Caco-2 (cell line): ENCODE measurements at regions not wholly inside any gene's neighbourhood (a gene's known extent, or its start where the extent isn't known, plus 50 kb on each side); places are given as distances from the start of the nearest gene placed in this dataset.

Experiments
- BruUV-seq: library from RNA; stranded (reverse); fragments of 400-500 nt; replicated peaks from 2 replicates; lab custom pipeline; 2021; lab: Mats Ljungman, UMichigan
- CTCF ChIA-PET: fragments of 300-600 bp; sonication (Branson Sonifier 250); formaldehyde crosslinking; loops from one replicate; lab custom pipeline; 2022; ENCODE audit warnings: antibody characterized with exemption; lab: Charles Lee
- POLR2A ChIA-PET: fragments of 300-600 bp; sonication (Branson Sonifier 250); formaldehyde crosslinking; loops from one replicate; lab custom pipeline; 2022; ENCODE audit warnings: antibody characterized with exemption; lab: Charles Lee
- DNase-seq, 2 experiments: peaks; one replicate each; pipeline versions ENCODE4 v3.0.0 to v3.0.0-alpha.2; 2020 to 2022
- H3K27me3 ChIP-seq: replicated peaks from 2 replicates; pipeline ENCODE4 v1.6.0; 2011; ENCODE audit warnings: low read length; ENCODE audit not compliant: control insufficient read depth, insufficient read depth
- H3K36me3 ChIP-seq: 2 replicates; pipeline ENCODE4 v1.5.1; 2011; ENCODE audit warnings: low read length; ENCODE audit not compliant: control insufficient read depth, insufficient read depth
- H3K4me1 ChIP-seq: fragments of 250-450 bp; sonication (Bioruptor Pico); 2 replicates; pipeline ENCODE4 v1.5.1; 2020; ENCODE audit warnings: mild to moderate bottlenecking
- H3K4me3 ChIP-seq: 2 replicates; pipeline ENCODE4 v1.5.1; 2011; ENCODE audit warnings: low read depth, mild to moderate bottlenecking, control low read depth, low read length
- H3K9me3 ChIP-seq: fragments of 250-450 bp; sonication (Bioruptor Pico); 2 replicates; pipeline ENCODE4 v1.5.1; 2020; ENCODE audit warnings: mild to moderate bottlenecking, moderate library complexity
- H3K27ac Mint-ChIP-seq: one replicate; pipeline ENCODE4 v1.8.0; 2022; ENCODE audit warnings: mixed read lengths; ENCODE audit not compliant: unreplicated experiment
- H3K27me3 Mint-ChIP-seq: one replicate; pipeline ENCODE4 v1.8.0; 2022; ENCODE audit warnings: mixed read lengths; ENCODE audit not compliant: insufficient read depth, unreplicated experiment
- H3K36me3 Mint-ChIP-seq: one replicate; pipeline ENCODE4 v1.8.0; 2022; ENCODE audit warnings: mild to moderate bottlenecking, mixed read lengths; ENCODE audit not compliant: insufficient read depth, unreplicated experiment
- H3K4me1 Mint-ChIP-seq: one replicate; pipeline ENCODE4 v1.8.0; 2022; ENCODE audit warnings: low read depth, mixed read lengths; ENCODE audit not compliant: unreplicated experiment
- H3K4me3 Mint-ChIP-seq: one replicate; pipeline ENCODE4 v1.8.0; 2022; ENCODE audit warnings: mild to moderate bottlenecking, moderate library complexity, mixed read lengths; ENCODE audit not compliant: unreplicated experiment
- H3K9me3 Mint-ChIP-seq: one replicate; pipeline ENCODE4 v1.8.0; 2022; ENCODE audit warnings: mixed read lengths; ENCODE audit not compliant: unreplicated experiment
- CTCF ChIP-seq, 2 experiments: fragments of 200-600 bp in 1 of 2; IDR thresholded peaks; 1 replicate in 1 of 2; 2 replicates in 1 of 2; pipeline versions ENCODE4 v1.5.1 to v1.8.0; 2011 to 2022; ENCODE audit warnings: antibody characterized with exemption in 1 of 2, control low read depth in 1 of 2, inconsistent platforms in 1 of 2, low read depth in 1 of 2, low read length in 1 of 2, mild to moderate bottlenecking in 1 of 2, moderate library complexity in 1 of 2; ENCODE audit not compliant: insufficient read depth in 1 of 2, severe bottlenecking in 1 of 2, unreplicated experiment in 1 of 2
- intact Hi-C: fragments of 100-400 bp; cut with micrococcal nuclease; formaldehyde crosslinking; loops from one replicate; pipeline ENCODE4 v1.10.0; 2022; ENCODE audit not compliant: unreplicated experiment

GRCh38 chr2:81084101-81084500, 779.5 kb upstream of the LRRTM1 start:
- H3K27me3 ChIP-seq: no peaks in the 10 kb centered on the region
- peaks cover 3% of the 10 kb centered on the region for H3K27me3 Mint-ChIP-seq
- no peaks in the 10 kb centered on the region for H3K4me1 Mint-ChIP-seq
- no peak overlapping the region for H3K4me3 ChIP-seq
- intact Hi-C loops: no loop called here
- no peak overlapping the region for H3K4me3 Mint-ChIP-seq
- no peaks in the 10 kb centered on the region for H3K9me3 Mint-ChIP-seq
- BruUV-seq: no TSS peak
- H3K36me3 Mint-ChIP-seq: no peaks in the 10 kb centered on the region
- no peak for TF ChIP-seq CTCF (IDR thresholded peaks at IDR 0.05; ENCODE audit: insufficient read depth in 1 of 2, low read depth in 1 of 2, low read length in 1 of 2, severe bottlenecking in 1 of 2, unreplicated experiment in 1 of 2)
- POLR2A ChIA-PET: no interaction called here
- no peaks in the 10 kb centered on the region for H3K9me3 ChIP-seq
- no peaks in the 10 kb centered on the region for H3K4me1 ChIP-seq
- no peak for DNase-seq
- no peaks in the 10 kb centered on the region; the same call in 1 of the 2 replicates for H3K36me3 ChIP-seq
- CTCF ChIA-PET: no interaction called here
- H3K27ac Mint-ChIP-seq: no peak overlapping the region

GRCh38 chr2:81078631-81079030, 774.1 kb upstream of the LRRTM1 start:
- no peak for DNase-seq
- Histone ChIP-seq H3K4me1 (no peaks in the 10 kb centered on the region), H3K4me3 (no peak overlapping the region), H3K36me3 (no peaks in the 10 kb centered on the region; the same call in 1 of the 2 replicates), H3K9me3 (no peaks in the 10 kb centered on the region), H3K27me3 (no peaks in the 10 kb centered on the region)
- no TSS peak for BruUV-seq
- Mint-ChIP-seq H3K36me3 (no peaks in the 10 kb centered on the region), H3K4me1 (no peaks in the 10 kb centered on the region), H3K27ac (no peak overlapping the region), H3K27me3 (peaks cover 5% of the 10 kb centered on the region), H3K9me3 (no peaks in the 10 kb centered on the region), H3K4me3 (no peak overlapping the region)
- ChIA-PET CTCF (no interaction called here), POLR2A (no interaction called here)
- intact Hi-C loops: no loop called here
- TF ChIP-seq CTCF (IDR thresholded peaks at IDR 0.05; ENCODE audit: insufficient read depth in 1 of 2, low read depth in 1 of 2, low read length in 1 of 2, severe bottlenecking in 1 of 2, unreplicated experiment in 1 of 2): no peak

- Mint-ChIP-seq H3K4me1 (no peaks in the 10 kb centered on the region), H3K9me3 (no peaks in the 10 kb centered on the region), H3K36me3 (no peaks in the 10 kb centered on the region), H3K27ac (no peak overlapping the region), H3K27me3 (peaks cover 5% of the 10 kb centered on the region), H3K4me3 (no peak overlapping the region)
- no peaks in the 10 kb centered on the region for H3K9me3 ChIP-seq
- DNase-seq: no peak
- no peaks in the 10 kb centered on the region for H3K4me1 ChIP-seq
- ChIA-PET CTCF (no interaction called here), POLR2A (no interaction called here)
- no peaks in the 10 kb centered on the region for H3K27me3 ChIP-seq
- BruUV-seq: no TSS peak
- H3K4me3 ChIP-seq: no peak overlapping the region
- no peak for TF ChIP-seq CTCF (IDR thresholded peaks at IDR 0.05; ENCODE audit: insufficient read depth in 1 of 2, low read depth in 1 of 2, low read length in 1 of 2, severe bottlenecking in 1 of 2, unreplicated experiment in 1 of 2)
- no peaks in the 10 kb centered on the region; the same call in 1 of the 2 replicates for H3K36me3 ChIP-seq
- intact Hi-C loops: no loop called here
Measured at GRCh38 chr2:81078102-81078501, 773.5 kb upstream of the LRRTM1 start.
